ENCODE measurements at regions not wholly inside any gene's neighbourhood (a gene's known extent, or its start where the extent isn't known, plus 50 kb on each side); places are given as distances from the start of the nearest gene placed in this dataset.

DNA sequence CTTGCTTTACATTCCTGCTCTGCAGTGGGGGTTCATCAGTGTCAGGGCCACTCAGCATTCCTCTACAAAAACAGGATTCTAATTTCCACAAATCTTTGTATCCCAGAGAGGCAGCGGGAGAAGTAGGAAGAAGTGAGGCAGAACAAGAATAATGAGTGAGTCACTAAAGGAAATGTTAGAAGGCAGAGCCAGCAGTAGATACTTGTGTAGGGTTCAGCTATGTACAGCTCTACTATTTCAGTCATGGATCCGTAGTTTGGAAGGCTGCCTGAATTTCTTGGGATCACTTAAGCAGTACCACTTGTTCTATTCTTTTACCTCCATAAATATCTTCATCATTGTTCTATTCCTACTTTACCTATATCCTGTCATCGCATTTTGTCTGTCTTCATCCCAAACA is 246.3 kb upstream of the TLE4 start:
- TF ChIP-seq, protein P1, sequence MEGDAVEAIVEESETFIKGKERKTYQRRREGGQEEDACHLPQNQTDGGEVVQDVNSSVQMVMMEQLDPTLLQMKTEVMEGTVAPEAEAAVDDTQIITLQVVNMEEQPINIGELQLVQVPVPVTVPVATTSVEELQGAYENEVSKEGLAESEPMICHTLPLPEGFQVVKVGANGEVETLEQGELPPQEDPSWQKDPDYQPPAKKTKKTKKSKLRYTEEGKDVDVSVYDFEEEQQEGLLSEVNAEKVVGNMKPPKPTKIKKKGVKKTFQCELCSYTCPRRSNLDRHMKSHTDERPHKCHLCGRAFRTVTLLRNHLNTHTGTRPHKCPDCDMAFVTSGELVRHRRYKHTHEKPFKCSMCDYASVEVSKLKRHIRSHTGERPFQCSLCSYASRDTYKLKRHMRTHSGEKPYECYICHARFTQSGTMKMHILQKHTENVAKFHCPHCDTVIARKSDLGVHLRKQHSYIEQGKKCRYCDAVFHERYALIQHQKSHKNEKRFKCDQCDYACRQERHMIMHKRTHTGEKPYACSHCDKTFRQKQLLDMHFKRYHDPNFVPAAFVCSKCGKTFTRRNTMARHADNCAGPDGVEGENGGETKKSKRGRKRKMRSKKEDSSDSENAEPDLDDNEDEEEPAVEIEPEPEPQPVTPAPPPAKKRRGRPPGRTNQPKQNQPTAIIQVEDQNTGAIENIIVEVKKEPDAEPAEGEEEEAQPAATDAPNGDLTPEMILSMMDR (IDR thresholded peaks at IDR 0.05; ENCODE audit: low read depth, low read length): no peak
- no peak overlapping the region for H2AFZ ChIP-seq (ENCODE audit: low read depth, low read length)
- H3K9me3 ChIP-seq (ENCODE audit: insufficient read depth, low read length): no peaks in the 10 kb centered on the region

DNA sequence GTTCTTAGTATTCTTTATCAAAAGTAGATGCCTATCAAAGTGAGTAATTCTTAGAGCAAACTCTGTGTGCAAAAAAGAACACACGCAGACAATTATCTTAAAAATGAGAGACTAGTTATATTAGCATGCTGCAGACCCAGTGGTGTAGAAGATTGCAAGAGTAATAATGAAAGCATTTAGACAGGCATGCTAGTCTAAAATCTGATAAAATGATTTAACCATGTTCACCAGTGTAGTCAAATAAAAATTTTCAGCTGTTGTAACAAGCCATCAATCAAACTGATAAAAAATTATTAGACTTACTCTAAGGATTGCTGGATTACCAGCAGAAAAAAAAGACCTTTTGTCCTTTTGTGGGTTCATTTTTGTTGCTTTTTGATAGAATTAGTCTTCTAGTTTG is 241.9 kb upstream of the TLE4 start:
- H3K27me3 ChIP-seq (ENCODE audit: low read depth, low read length): no peaks in the 10 kb centered on the region
- no peak overlapping the region for H3K9ac ChIP-seq (ENCODE audit: low read length)
- H3K4me1 ChIP-seq (ENCODE audit: low read length): no peaks in the 10 kb centered on the region
- H4K20me1 ChIP-seq (ENCODE audit: insufficient read depth, low read length): no peaks in the 10 kb centered on the region
- no peak for TF ChIP-seq EZH2phosphoT487 (IDR thresholded peaks at IDR 0.05; ENCODE audit: low read depth)
- TF ChIP-seq, protein P1 (IDR thresholded peaks at IDR 0.05; ENCODE audit: low read depth, low read length): no peak
- H3K4me2 ChIP-seq (ENCODE audit: low read length): no peak overlapping the region
- no peak overlapping the region for H3K4me3 ChIP-seq (ENCODE audit: low read length)
- H2AFZ ChIP-seq (ENCODE audit: low read depth, low read length): no peak overlapping the region
- H3K79me2 ChIP-seq (ENCODE audit: low read length): no peaks in the 10 kb centered on the region
- H3K36me3 ChIP-seq (replicated peaks; ENCODE audit: low read depth, low read length): no peaks in the 10 kb centered on the region
- H3K9me3 ChIP-seq (ENCODE audit: insufficient read depth, low read length): no peaks in the 10 kb centered on the region
- H3K27ac ChIP-seq (ENCODE audit: low read length): no peak overlapping the region

More for the DNA sequence above, 246.3 kb upstream of the TLE4 start:
- H3K79me2 ChIP-seq (ENCODE audit: low read length): no peaks in the 10 kb centered on the region
- H3K27me3 ChIP-seq (ENCODE audit: low read depth, low read length): no peaks in the 10 kb centered on the region
- no peaks in the 10 kb centered on the region for H4K20me1 ChIP-seq (ENCODE audit: insufficient read depth, low read length)
- no peaks in the 10 kb centered on the region for H3K4me1 ChIP-seq (ENCODE audit: low read length)
- no peak overlapping the region for H3K4me3 ChIP-seq (ENCODE audit: low read length)
- H3K9ac ChIP-seq (ENCODE audit: low read length): no peak overlapping the region
- H3K36me3 ChIP-seq (replicated peaks; ENCODE audit: low read depth, low read length): no peaks in the 10 kb centered on the region
- H3K4me2 ChIP-seq (ENCODE audit: low read length): no peak overlapping the region
- no peak overlapping the region for H3K27ac ChIP-seq (ENCODE audit: low read length)

GRCh38 chr9:79334001-79334400 is 237.8 kb upstream of the TLE4 start:
- H3K4me3 ChIP-seq (ENCODE audit: low read length): no peak overlapping the region
- no peaks in the 10 kb centered on the region for H3K9me3 ChIP-seq (ENCODE audit: insufficient read depth, low read length)
- TF ChIP-seq EZH2phosphoT487 (IDR thresholded peaks at IDR 0.05; ENCODE audit: low read depth): no peak
- TF ChIP-seq, protein P1 (IDR thresholded peaks at IDR 0.05; ENCODE audit: low read depth, low read length): no peak
- H3K27ac ChIP-seq (ENCODE audit: low read length): no peak overlapping the region
- no peaks in the 10 kb centered on the region for H3K4me1 ChIP-seq (ENCODE audit: low read length)
- H3K27me3 ChIP-seq (ENCODE audit: low read depth, low read length): no peaks in the 10 kb centered on the region
- H2AFZ ChIP-seq (ENCODE audit: low read depth, low read length): no peak overlapping the region
- no peak overlapping the region for H3K4me2 ChIP-seq (ENCODE audit: low read length)
- no peaks in the 10 kb centered on the region for H4K20me1 ChIP-seq (ENCODE audit: insufficient read depth, low read length)
- H3K9ac ChIP-seq (ENCODE audit: low read length): no peak overlapping the region
- H3K79me2 ChIP-seq (ENCODE audit: low read length): no peaks in the 10 kb centered on the region
- H3K36me3 ChIP-seq (replicated peaks; ENCODE audit: low read depth, low read length): no peaks in the 10 kb centered on the region

GRCh38 chr9:79334711-79335110 is 237.1 kb upstream of the TLE4 start:
- H3K4me2 ChIP-seq (ENCODE audit: low read length): no peak overlapping the region
- TF ChIP-seq, protein P1 (IDR thresholded peaks at IDR 0.05; ENCODE audit: low read depth, low read length): no peak
- no peak for TF ChIP-seq EZH2phosphoT487 (IDR thresholded peaks at IDR 0.05; ENCODE audit: low read depth)

More at GRCh38 chr9:79334711-79335110, 237.1 kb upstream of the TLE4 start:
- Histone ChIP-seq H3K4me3 (ENCODE audit: low read length) (no peak overlapping the region), H3K79me2 (ENCODE audit: low read length) (no peaks in the 10 kb centered on the region), H4K20me1 (ENCODE audit: insufficient read depth, low read length) (no peaks in the 10 kb centered on the region), H3K9ac (ENCODE audit: low read length) (no peak overlapping the region), H3K27me3 (ENCODE audit: low read depth, low read length) (no peaks in the 10 kb centered on the region), H3K27ac (ENCODE audit: low read length) (no peak overlapping the region), H2AFZ (ENCODE audit: low read depth, low read length) (no peak overlapping the region), H3K36me3 (replicated peaks; ENCODE audit: low read depth, low read length) (no peaks in the 10 kb centered on the region), H3K4me1 (ENCODE audit: low read length) (no peaks in the 10 kb centered on the region), H3K9me3 (ENCODE audit: insufficient read depth, low read length) (no peaks in the 10 kb centered on the region)
